ENCODE measurements at regions not wholly inside any gene's neighbourhood (a gene's known extent, or its start where the extent isn't known, plus 50 kb on each side); places are given as distances from the start of the nearest gene placed in this dataset.

DNA sequence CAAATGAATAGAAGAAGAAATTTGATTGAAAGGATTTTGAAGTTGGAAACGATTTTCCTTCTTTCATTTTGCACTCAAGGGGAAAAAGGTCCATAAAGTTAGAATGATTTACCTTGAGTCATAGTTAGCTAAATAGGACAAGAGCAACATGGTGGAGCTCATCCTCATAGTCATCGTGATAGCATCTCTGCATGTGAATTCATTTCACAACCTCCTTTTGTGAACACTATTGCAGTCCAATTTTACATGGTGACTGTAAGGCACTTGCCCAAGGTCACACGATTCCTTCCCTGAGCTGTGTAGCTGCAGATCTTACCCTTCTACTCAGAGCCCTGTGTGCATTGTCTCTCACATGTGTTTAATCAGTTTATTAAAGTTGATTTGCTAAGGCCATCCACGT lies 359.8 kb upstream of the C2CD4B start:
- Histone ChIP-seq H3K27me3 (ENCODE audit: insufficient read depth, low read length) (no peaks in the 10 kb centered on the region), H3K4me1 (ENCODE audit: insufficient read depth, low read length) (no peaks in the 10 kb centered on the region), H3K9me3 (ENCODE audit: low read depth, low read length) (no peaks in the 10 kb centered on the region), H3K4me3 (ENCODE audit: low read length) (no peak overlapping the region)

DNA sequence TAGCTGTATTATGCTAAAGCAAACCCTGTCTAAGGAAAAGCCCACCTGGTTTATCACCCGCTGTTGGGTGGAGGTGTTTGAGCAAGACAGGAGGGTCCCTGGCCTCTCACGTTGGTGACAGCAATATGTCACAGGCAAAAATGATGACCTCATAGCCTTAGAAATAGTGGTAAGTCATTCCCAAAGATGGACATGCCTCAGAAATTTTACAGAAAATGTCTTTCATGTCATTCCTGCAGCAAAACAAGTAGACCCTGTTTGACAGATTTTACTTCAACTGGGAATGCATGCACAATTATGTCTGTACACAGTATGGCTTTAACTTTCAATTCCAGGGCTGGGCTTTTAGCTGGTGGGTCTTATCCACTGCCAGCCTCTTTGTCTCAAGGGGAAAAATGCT lies 362.3 kb upstream of the C2CD4B start:
- Histone ChIP-seq H3K9me3 (ENCODE audit: low read depth, low read length) (no peaks in the 10 kb centered on the region), H3K27me3 (ENCODE audit: insufficient read depth, low read length) (no peaks in the 10 kb centered on the region)

DNA sequence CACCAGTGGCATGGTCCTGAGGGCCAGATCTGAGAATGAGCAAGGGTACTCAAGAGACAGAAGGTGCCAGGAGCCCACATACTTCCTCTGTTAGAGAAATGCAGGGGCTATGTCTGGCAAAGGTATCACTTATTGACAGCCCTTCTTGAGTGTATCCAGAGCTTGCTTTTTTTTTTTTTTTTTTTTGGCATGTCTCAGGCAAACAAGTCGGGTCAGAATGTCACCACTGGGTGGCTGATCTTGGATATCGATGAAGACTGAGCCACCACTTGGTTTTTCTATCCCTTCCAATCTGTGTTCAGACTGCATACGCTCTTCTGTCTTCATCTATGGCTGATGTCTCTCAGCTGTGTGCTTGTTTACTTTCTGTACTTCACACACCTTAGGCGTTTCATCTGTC lies 363.4 kb upstream of the C2CD4B start:
- no peaks in the 10 kb centered on the region for H3K4me1 ChIP-seq (ENCODE audit: insufficient read depth, low read length)

More for the DNA sequence above, 362.3 kb upstream of the C2CD4B start:
- Histone ChIP-seq H3K4me1 (ENCODE audit: insufficient read depth, low read length) (no peaks in the 10 kb centered on the region), H3K4me3 (ENCODE audit: low read length) (no peak overlapping the region)

DNA sequence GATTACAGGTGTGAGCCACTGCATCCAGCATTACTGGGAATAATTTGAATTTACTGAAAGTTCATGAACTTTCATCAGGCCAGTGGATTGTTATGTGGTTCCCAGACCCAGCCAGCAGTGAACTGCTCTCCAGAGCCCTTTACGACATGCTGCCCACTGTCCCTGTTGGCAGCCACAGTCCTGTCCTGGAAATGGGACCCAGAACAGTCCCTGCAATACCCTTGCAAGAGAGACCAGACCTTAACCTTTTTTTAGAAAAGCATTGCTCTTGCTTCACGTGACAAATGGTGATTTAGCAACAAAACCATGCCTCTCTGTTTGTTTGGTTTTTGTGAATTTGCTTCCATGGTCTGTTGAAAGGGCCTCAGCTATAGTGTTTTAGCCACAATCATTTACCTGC lies 367.3 kb upstream of the C2CD4B start:
- Histone ChIP-seq H3K4me3 (ENCODE audit: low read length) (no peak overlapping the region), H3K27me3 (ENCODE audit: insufficient read depth, low read length) (no peaks in the 10 kb centered on the region), H3K4me1 (ENCODE audit: insufficient read depth, low read length) (no peaks in the 10 kb centered on the region), H3K9me3 (ENCODE audit: low read depth, low read length) (no peaks in the 10 kb centered on the region)

More for the DNA sequence above, 363.4 kb upstream of the C2CD4B start:
- Histone ChIP-seq H3K27me3 (ENCODE audit: insufficient read depth, low read length) (no peaks in the 10 kb centered on the region), H3K4me3 (ENCODE audit: low read length) (no peak overlapping the region), H3K9me3 (ENCODE audit: low read depth, low read length) (no peaks in the 10 kb centered on the region)

DNA sequence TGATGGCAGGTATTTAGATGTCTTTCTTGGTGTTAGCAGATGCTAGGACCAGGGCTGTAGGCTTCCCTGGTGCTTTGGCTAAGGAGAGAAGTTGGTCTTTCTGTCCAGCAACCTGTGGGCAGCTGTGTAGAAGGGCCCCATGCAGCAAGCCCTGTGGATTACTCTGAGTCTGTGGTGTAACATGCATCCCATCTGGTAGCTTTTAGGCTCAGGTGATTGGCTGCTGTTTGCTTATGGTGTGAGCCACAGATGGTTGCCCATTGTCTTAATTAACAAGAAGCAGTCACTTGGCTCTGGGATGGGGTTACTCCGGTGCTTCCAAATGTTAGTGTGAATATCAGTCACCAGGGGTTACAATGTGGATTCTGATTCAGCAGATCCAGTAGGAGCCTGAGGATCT lies 368.6 kb upstream of the C2CD4B start:
- Histone ChIP-seq H3K27me3 (ENCODE audit: insufficient read depth, low read length) (no peaks in the 10 kb centered on the region), H3K4me3 (ENCODE audit: low read length) (no peak overlapping the region), H3K9me3 (ENCODE audit: low read depth, low read length) (no peaks in the 10 kb centered on the region), H3K4me1 (ENCODE audit: insufficient read depth, low read length) (no peaks in the 10 kb centered on the region)

DNA sequence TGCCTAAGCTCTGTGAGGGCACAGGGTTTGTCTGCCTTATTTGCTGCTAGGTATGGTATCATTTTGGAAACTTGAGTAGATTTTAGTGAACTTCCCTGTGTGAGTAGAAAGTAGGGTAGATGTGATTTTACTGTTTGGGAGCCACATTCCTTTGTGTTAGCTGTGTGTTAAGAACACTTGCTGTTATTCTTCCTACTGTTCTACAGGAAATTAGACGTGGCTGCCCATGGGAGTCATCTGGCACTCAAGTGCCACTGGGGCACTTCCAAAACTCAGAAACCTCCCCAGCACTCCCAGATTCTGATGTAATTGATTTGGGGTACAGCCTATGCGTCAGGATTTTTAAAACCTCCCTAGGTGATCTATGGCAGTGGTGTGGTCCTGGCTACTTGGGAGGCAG lies 369.9 kb upstream of the C2CD4B start:
- H3K4me1 ChIP-seq (ENCODE audit: insufficient read depth, low read length) = no peaks in the 10 kb centered on the region
- no peaks in the 10 kb centered on the region for H3K27me3 ChIP-seq (ENCODE audit: insufficient read depth, low read length)
- no peak overlapping the region for H3K4me3 ChIP-seq (ENCODE audit: low read length)
- no peaks in the 10 kb centered on the region for H3K9me3 ChIP-seq (ENCODE audit: low read depth, low read length)

DNA sequence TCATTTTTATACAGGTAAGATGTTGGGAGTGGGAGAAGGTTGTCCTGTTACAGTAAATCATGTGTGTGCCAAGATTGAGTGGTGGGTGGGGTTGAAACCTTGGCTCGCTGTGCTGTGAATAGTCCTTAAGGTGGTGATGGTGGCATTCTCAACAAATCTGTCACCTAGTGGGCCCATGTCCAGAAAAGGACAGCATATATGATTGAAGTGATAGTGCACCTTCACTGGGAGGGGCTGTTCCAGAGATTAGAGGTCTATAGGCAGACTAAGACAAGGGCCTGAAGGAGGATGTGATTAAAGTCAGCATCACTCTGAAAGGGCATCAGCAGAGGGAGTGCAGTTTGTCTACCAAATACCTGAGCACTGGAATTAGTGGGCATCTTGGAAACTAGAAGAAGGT lies 374.2 kb upstream of the C2CD4B start:
- H3K4me1 ChIP-seq (ENCODE audit: insufficient read depth, low read length) = no peaks in the 10 kb centered on the region
- no peak overlapping the region for H3K4me3 ChIP-seq (ENCODE audit: low read length)
- H3K9me3 ChIP-seq (ENCODE audit: low read depth, low read length) = no peaks in the 10 kb centered on the region
- H3K27me3 ChIP-seq (ENCODE audit: insufficient read depth, low read length) = no peaks in the 10 kb centered on the region

DNA sequence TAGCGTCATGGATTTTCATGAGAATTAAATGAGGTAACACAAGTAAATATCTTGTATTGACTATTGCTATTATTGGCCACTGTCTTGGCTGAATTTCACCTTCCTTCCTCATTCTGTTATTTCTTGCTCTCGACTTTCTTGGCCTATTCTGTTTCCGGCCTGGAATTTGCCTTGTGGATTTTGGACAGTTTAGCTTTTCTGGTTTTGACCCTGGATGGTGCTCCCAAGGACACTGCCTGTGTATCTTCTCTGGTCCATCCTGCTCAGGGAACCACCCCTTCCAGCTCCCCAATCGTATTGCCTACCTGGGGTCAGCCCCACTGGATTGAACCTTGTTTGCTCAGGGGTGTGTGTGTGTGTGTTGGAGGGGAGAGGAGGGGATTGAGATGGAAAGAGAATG lies 376.2 kb upstream of the C2CD4B start:
- no peaks in the 10 kb centered on the region for H3K27me3 ChIP-seq (ENCODE audit: insufficient read depth, low read length)
- no peaks in the 10 kb centered on the region for H3K9me3 ChIP-seq (ENCODE audit: low read depth, low read length)
- H3K4me3 ChIP-seq (ENCODE audit: low read length) = no peak overlapping the region
- no peaks in the 10 kb centered on the region for H3K4me1 ChIP-seq (ENCODE audit: insufficient read depth, low read length)

DNA sequence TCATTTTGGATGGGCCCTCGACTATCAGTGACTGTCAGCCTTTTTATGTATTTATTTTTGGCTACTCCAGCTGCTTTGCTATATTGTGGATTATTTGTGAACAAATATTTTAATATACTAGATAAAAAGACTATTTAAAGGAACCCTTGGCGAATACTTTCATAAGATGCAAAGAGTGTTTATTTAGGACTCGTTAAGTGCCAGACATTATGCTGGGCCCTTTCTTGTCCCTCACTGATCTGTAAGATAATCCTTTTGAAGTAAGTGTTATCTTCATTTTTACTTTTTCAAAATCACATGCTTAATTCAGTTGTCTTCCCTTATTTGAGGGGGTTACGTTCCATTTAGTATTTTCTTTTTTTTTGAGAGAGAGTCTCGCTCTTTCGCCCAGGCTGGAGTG lies 376.8 kb upstream of the C2CD4B start:
- H3K4me1 ChIP-seq (ENCODE audit: insufficient read depth, low read length) = no peaks in the 10 kb centered on the region
- H3K27me3 ChIP-seq (ENCODE audit: insufficient read depth, low read length) = no peaks in the 10 kb centered on the region
- no peak overlapping the region for H3K4me3 ChIP-seq (ENCODE audit: low read length)
- no peaks in the 10 kb centered on the region for H3K9me3 ChIP-seq (ENCODE audit: low read depth, low read length)

DNA sequence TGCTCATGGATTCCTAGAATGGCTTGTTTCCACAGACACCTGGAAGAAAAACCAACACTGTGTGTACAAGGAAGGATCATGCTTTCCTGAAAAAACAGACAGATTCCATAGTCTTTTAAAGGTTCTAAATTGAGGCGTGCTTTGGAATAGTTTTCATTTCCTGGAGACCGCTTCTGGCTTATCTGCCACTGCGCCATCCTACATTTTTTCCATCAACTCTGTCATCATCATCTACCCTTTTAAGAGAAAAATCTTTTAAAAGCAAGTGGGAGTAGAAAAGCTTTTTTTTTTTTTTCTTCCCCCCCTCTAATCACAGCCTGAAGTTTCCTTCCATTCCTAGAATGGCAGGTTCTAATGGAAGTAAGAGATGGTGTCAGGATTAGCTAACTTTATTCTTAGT lies 379.4 kb upstream of the C2CD4B start:
- no peaks in the 10 kb centered on the region for H3K9me3 ChIP-seq (ENCODE audit: low read depth, low read length)
- no peaks in the 10 kb centered on the region for H3K27me3 ChIP-seq (ENCODE audit: insufficient read depth, low read length)
- H3K4me3 ChIP-seq (ENCODE audit: low read length) = no peak overlapping the region
- H3K4me1 ChIP-seq (ENCODE audit: insufficient read depth, low read length) = no peaks in the 10 kb centered on the region

DNA sequence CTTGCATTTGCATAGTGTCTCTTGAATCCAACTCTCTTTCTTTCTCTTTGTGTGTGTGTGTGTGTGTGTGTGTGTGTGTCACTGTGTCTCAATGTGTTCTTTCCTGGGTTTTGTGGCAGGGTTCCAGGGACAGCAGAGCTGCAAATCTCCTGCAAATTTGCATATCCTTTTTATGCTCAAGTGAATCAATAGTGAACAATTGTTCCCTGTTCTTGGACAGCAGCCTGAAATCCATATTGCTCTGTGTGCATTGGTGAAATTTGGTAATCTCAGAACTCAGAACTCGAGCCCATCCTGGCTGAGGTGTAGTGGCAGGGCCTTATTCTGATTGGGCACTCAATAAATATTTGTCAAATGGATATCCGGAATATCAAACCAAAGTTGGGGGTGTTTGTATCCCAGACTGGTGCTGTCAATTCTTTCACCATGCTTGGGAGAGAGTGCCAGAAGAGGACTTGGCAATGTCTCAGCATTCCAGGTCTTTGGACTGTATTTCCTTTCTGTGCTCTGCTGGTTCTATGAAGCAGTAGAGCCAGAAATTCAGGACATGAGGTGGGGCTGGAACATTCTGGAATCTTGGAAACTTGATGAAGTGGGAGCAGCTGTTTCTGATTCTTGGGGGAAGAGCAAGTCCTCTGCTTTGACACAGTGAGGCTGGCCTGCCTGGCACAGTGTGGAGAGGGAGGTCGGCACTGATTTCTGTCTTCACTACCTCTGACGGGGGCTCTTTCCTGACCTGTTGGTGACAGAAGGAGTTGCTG lies 380.6 kb upstream of the C2CD4B start:
- H3K4me3 ChIP-seq (ENCODE audit: low read length) = no peak overlapping the region
- no peaks in the 10 kb centered on the region for H3K27me3 ChIP-seq (ENCODE audit: insufficient read depth, low read length)
- no peaks in the 10 kb centered on the region for H3K9me3 ChIP-seq (ENCODE audit: low read depth, low read length)
- H3K4me1 ChIP-seq (ENCODE audit: insufficient read depth, low read length) = no peaks in the 10 kb centered on the region

DNA sequence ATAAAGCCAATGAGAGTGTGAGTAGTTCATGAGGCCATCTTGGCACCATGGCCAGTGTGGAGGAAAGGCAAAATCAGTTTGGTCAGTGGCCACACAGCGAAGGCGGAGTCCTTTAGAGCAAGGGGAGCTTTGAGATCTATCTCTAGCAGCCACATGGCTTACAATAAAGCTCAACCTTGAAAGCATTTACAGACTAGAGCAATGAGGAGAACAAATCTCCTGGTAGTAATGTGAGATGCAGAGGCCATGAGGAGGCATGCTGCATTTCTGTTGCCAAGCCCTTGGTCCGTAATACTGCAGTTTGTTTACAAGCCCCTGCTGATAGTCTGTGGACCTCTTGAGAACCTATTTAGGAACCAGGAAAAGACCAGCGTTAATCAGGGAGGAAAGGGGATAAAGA lies 381.5 kb upstream of the C2CD4B start:
- Histone ChIP-seq H3K9me3 (ENCODE audit: low read depth, low read length) (no peaks in the 10 kb centered on the region), H3K4me3 (ENCODE audit: low read length) (no peak overlapping the region), H3K27me3 (ENCODE audit: insufficient read depth, low read length) (no peaks in the 10 kb centered on the region), H3K4me1 (ENCODE audit: insufficient read depth, low read length) (no peaks in the 10 kb centered on the region)

DNA sequence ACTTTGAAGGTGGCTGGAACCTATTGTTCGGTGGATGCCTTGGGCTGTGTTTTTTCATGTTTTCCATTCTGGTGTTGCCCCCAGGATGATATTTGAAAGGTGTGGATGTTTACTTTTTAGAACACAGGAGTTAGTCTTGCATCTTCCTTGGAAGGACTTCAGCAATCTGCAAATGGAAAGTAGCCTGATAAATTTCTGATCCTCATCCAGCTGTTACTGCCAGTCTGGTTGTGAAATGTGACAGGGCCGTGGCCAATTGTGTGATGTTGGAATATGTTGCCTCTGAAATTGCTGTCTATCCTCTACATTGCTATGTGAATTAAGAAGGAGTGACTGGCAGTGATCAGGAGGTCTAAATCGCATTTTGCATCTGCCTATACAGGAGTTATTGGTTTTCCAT lies 382.5 kb upstream of the C2CD4B start:
- no peaks in the 10 kb centered on the region for H3K27me3 ChIP-seq (ENCODE audit: insufficient read depth, low read length)
- no peaks in the 10 kb centered on the region for H3K4me1 ChIP-seq (ENCODE audit: insufficient read depth, low read length)
- H3K9me3 ChIP-seq (ENCODE audit: low read depth, low read length) = no peaks in the 10 kb centered on the region
- no peak overlapping the region for H3K4me3 ChIP-seq (ENCODE audit: low read length)

DNA sequence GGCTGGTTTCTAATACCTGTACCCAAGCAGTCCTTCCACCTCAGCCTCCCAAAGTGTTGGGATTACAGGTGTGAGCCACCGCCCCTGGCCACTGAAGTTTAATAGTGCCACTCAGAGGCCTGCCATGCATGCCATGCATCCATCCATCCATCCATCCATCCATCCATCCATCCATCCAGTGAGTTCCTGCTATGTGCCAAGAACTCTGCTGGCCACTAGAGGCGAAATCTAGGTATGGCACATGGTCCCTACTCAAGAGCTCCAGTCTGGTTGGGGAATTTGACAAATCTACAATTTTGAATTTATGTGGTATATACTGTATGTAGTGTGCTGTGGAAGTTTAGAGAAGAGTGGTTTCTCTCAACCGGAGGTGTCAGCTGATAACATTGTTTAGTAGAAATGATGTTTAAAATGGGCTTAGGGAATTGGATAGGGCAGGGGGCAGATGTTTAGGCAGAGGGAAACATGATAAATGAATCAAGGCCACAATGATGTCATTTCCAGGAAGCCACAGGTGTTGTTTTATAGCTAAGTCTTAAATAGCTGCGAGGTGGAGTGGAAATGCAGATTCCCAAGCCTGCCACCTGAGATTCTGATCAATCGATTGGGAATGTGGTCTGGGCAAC lies 384.4 kb upstream of the C2CD4B start:
- Histone ChIP-seq H3K27me3 (ENCODE audit: insufficient read depth, low read length) (no peaks in the 10 kb centered on the region), H3K9me3 (ENCODE audit: low read depth, low read length) (no peaks in the 10 kb centered on the region), H3K4me1 (ENCODE audit: insufficient read depth, low read length) (no peaks in the 10 kb centered on the region), H3K4me3 (ENCODE audit: low read length) (no peak overlapping the region)

DNA sequence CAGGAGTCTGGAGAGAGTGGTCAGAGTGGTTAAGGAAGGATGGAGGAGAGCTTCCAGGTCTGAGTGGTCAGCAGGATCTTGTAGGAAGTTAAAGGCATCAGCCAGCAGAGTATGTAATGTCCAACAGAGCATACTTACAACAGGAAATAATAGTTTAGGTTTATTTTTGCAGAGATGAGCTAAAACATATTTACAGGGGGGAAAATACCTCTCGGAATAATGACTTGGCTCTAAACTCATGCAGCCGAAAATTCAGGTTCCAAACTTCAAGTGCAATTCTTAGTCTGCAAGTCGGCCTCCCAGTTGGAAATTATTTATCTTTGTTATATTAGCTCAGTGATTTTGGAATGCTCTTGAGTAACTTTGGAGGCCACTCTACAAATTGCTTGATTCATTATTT lies 385.0 kb upstream of the C2CD4B start:
- Histone ChIP-seq H3K4me1 (ENCODE audit: insufficient read depth, low read length) (no peaks in the 10 kb centered on the region), H3K4me3 (ENCODE audit: low read length) (no peak overlapping the region), H3K27me3 (ENCODE audit: insufficient read depth, low read length) (no peaks in the 10 kb centered on the region), H3K9me3 (ENCODE audit: low read depth, low read length) (no peaks in the 10 kb centered on the region)

DNA sequence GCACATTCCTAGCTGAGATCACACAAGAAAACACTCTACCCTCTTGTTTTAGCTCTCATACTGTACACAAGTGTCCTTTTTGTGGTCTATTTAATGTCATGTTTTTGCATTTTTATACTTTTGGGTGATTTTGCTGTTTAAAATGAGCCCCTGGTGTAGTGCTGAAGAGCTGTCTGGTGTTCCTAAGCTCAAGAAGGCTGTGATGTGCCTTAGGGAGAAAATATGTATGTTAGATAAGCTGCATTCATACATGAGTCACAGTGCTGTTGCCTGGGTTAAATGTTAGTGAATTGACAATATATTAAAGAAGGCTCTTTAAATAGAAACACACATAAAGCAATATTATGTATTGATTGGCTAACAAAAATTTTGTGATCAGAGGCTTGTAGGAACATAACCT lies 387.4 kb upstream of the C2CD4B start:
- H3K27me3 ChIP-seq (ENCODE audit: insufficient read depth, low read length) = no peaks in the 10 kb centered on the region
- H3K4me1 ChIP-seq (ENCODE audit: insufficient read depth, low read length) = no peaks in the 10 kb centered on the region
- H3K4me3 ChIP-seq (ENCODE audit: low read length) = no peak overlapping the region
- H3K9me3 ChIP-seq (ENCODE audit: low read depth, low read length) = no peaks in the 10 kb centered on the region

All from mononuclear cell (primary cell).